Trophoblast cell (in vitro differentiated cells and primary cell): ENCODE measurements at regions not wholly inside any gene's neighbourhood (a gene's known extent, or its start where the extent isn't known, plus 50 kb on each side); places are given as distances from the start of the nearest gene placed in this dataset.

Experiments used
- DNase-seq, 2 donors: peaks; one replicate each; pipeline ENCODE4 v3.0.0-alpha.2; 2016
- H2AFZ ChIP-seq: 2 replicates; pipeline ENCODE4 v1.6.1; 2013; ENCODE audit warnings: low read length, moderate library complexity, mild to moderate bottlenecking; ENCODE audit not compliant: insufficient read depth, poor library complexity
- H2AK5ac ChIP-seq: 2 replicates; pipeline ENCODE4 v1.6.1; 2013; ENCODE audit warnings: mild to moderate bottlenecking, low read length
- H2BK120ac ChIP-seq: 2 replicates; pipeline ENCODE4 v1.6.1; 2013; ENCODE audit warnings: low read length, mild to moderate bottlenecking, moderate library complexity; ENCODE audit not compliant: insufficient read depth, poor library complexity
- H2BK12ac ChIP-seq: 2 replicates; pipeline ENCODE4 v1.6.1; 2013; ENCODE audit warnings: mild to moderate bottlenecking, low read length, moderate library complexity
- H2BK5ac ChIP-seq: 2 replicates; pipeline ENCODE4 v1.6.1; 2013; ENCODE audit warnings: low read length, low read depth, moderate library complexity, mild to moderate bottlenecking; ENCODE audit not compliant: poor library complexity
- H3K14ac ChIP-seq: 2 replicates; pipeline ENCODE4 v1.6.1; 2013; ENCODE audit warnings: mild to moderate bottlenecking, low read length
- H3K18ac ChIP-seq: 2 replicates; pipeline ENCODE4 v1.6.1; 2013; ENCODE audit warnings: mild to moderate bottlenecking, low read length
- H3K23ac ChIP-seq: 2 replicates; pipeline ENCODE4 v1.6.1; 2013; ENCODE audit warnings: low read length
- H3K27ac ChIP-seq: 2 replicates; pipeline ENCODE4 v1.5.1; 2013; ENCODE audit warnings: low read depth, mild to moderate bottlenecking, inconsistent platforms, low read length, moderate library complexity
- H3K27me3 ChIP-seq: 2 replicates; pipeline ENCODE4 v1.6.1; 2013; ENCODE audit warnings: inconsistent platforms, mild to moderate bottlenecking, low read length, moderate library complexity; ENCODE audit not compliant: insufficient read depth
- H3K36me3 ChIP-seq, 2 experiments: 1 replicate in 1 of 2; 2 replicates in 1 of 2; pipeline ENCODE4 v1.6.1; 2013; ENCODE audit warnings: low read length in 2 of 2, mild to moderate bottlenecking in 2 of 2, moderate library complexity in 1 of 2; ENCODE audit not compliant: insufficient read depth in 2 of 2, control insufficient read depth in 1 of 2
- H3K4ac ChIP-seq: 2 replicates; pipeline ENCODE4 v1.6.1; 2013; ENCODE audit warnings: low read depth, mild to moderate bottlenecking, low read length, moderate library complexity
- H3K4me1 ChIP-seq, 2 experiments: 1 replicate in 1 of 2; 2 replicates in 1 of 2; pipeline ENCODE4 v1.6.1; 2013; ENCODE audit warnings: low read length in 2 of 2, mild to moderate bottlenecking in 2 of 2, moderate library complexity in 1 of 2; ENCODE audit not compliant: insufficient read depth in 2 of 2, control insufficient read depth in 1 of 2
- H3K4me2 ChIP-seq: 2 replicates; pipeline ENCODE4 v1.6.1; 2013; ENCODE audit warnings: inconsistent platforms, mild to moderate bottlenecking, low read length, moderate library complexity
- H3K4me3 ChIP-seq: 2 replicates; pipeline ENCODE4 v1.5.1; 2013; ENCODE audit warnings: mild to moderate bottlenecking, low read depth, low read length, inconsistent platforms
- H3K79me1 ChIP-seq: one replicate; pipeline ENCODE4 v1.6.1; 2013; ENCODE audit warnings: low read length
- H3K79me2 ChIP-seq: 2 replicates; pipeline ENCODE4 v1.6.1; 2013; ENCODE audit warnings: low read length, mild to moderate bottlenecking; ENCODE audit not compliant: control insufficient read depth, insufficient read depth, poor library complexity
- H3K9ac ChIP-seq: 2 replicates; pipeline ENCODE4 v1.6.1; 2013; ENCODE audit warnings: mild to moderate bottlenecking, low read length
- H3K9me3 ChIP-seq: 2 replicates; pipeline ENCODE4 v1.6.1; 2013; ENCODE audit warnings: low read depth, mild to moderate bottlenecking, control low read depth, inconsistent platforms, low read length; ENCODE audit not compliant: insufficient read depth
- H4K12ac ChIP-seq: 2 replicates; pipeline ENCODE4 v1.6.1; 2013; ENCODE audit warnings: low read depth, mild to moderate bottlenecking, low read length, moderate library complexity
- H4K8ac ChIP-seq: 2 replicates; pipeline ENCODE4 v1.6.1; 2013; ENCODE audit warnings: low read depth, mild to moderate bottlenecking, low read length, moderate library complexity
- H4K91ac ChIP-seq: one replicate; pipeline ENCODE4 v1.6.1; 2013; ENCODE audit warnings: low read depth, mild to moderate bottlenecking, low read length, moderate library complexity
- WGBS: extraction: QIAGEN DNeasy Blood & Tissue Kit; methylation state at CpG from one replicate; pipeline ENCODE4 v1.1.7; 2013; ENCODE audit warnings: missing lambda C conversion rate; ENCODE audit not compliant: insufficient read length, insufficient coverage; ENCODE audit errors: extremely low coverage; 5-methylcytosine and 5-hydroxymethylcytosine counted together

- no peak overlapping the region for H2BK12ac ChIP-seq
- no peak overlapping the region for H3K4me3 ChIP-seq
- no peaks in the 10 kb centered on the region for H3K36me3 ChIP-seq
- H3K23ac ChIP-seq = no peak overlapping the region
- no peak overlapping the region for H3K18ac ChIP-seq
- no peak overlapping the region for H2BK5ac ChIP-seq
- DNase-seq = no peak
- no peak overlapping the region for H3K4ac ChIP-seq
- H4K8ac ChIP-seq = no peak overlapping the region
- H3K27ac ChIP-seq = no peak overlapping the region
- H3K4me1 ChIP-seq = no peaks in the 10 kb centered on the region
- no peaks in the 10 kb centered on the region for H3K27me3 ChIP-seq
- H2BK120ac ChIP-seq = no peak overlapping the region
- H3K9me3 ChIP-seq = no peaks in the 10 kb centered on the region
- H3K79me1 ChIP-seq = no peaks in the 10 kb centered on the region
- H4K91ac ChIP-seq = no peak overlapping the region
- H3K4me2 ChIP-seq = no peak overlapping the region
- no peak overlapping the region for H2AK5ac ChIP-seq
- no CpG with 5 or more reads among the region's 1 CpG for WGBS
- H3K9ac ChIP-seq = no peak overlapping the region
- H3K79me2 ChIP-seq = no peaks in the 10 kb centered on the region
- no peak overlapping the region for H2AFZ ChIP-seq
- H3K14ac ChIP-seq = no peak overlapping the region
- no peak overlapping the region for H4K12ac ChIP-seq
Observed at GRCh38 chr18:39274535-39274934, 1708.9 kb upstream of the CELF4 start.

- Histone ChIP-seq H3K4me3 (no peak overlapping the region), H2AFZ (no peak overlapping the region), H2BK120ac (no peak overlapping the region), H4K91ac (no peak overlapping the region), H2BK12ac (no peak overlapping the region), H3K4me2 (no peak overlapping the region), H3K23ac (no peak overlapping the region), H3K9ac (no peak overlapping the region), H3K9me3 (no peaks in the 10 kb centered on the region), H2AK5ac (no peak overlapping the region), H3K79me1 (no peaks in the 10 kb centered on the region), H4K8ac (no peak overlapping the region), H2BK5ac (no peak overlapping the region), H3K27ac (no peak overlapping the region), H3K4ac (no peak overlapping the region), H4K12ac (no peak overlapping the region), H3K14ac (no peak overlapping the region), H3K36me3 (no peaks in the 10 kb centered on the region), H3K4me1 (no peaks in the 10 kb centered on the region), H3K18ac (no peak overlapping the region), H3K27me3 (no peaks in the 10 kb centered on the region), H3K79me2 (no peaks in the 10 kb centered on the region)
- WGBS = no CpG with 5 or more reads among the region's 1 CpG
- DNase-seq = no peak
Observed at GRCh38 chr18:39272230-39272629, 1706.6 kb upstream of the CELF4 start.

- Histone ChIP-seq H3K79me2 (no peaks in the 10 kb centered on the region), H3K79me1 (no peaks in the 10 kb centered on the region), H4K91ac (no peak overlapping the region), H3K9ac (no peak overlapping the region), H2BK12ac (no peak overlapping the region), H3K4me1 (no peaks in the 10 kb centered on the region), H2AK5ac (no peak overlapping the region), H3K14ac (no peak overlapping the region), H4K8ac (no peak overlapping the region), H3K4me2 (no peak overlapping the region), H3K4me3 (no peak overlapping the region), H3K27ac (no peak overlapping the region), H2BK120ac (no peak overlapping the region), H2AFZ (no peak overlapping the region), H3K27me3 (no peaks in the 10 kb centered on the region), H3K18ac (no peak overlapping the region), H3K4ac (no peak overlapping the region), H3K36me3 (no peaks in the 10 kb centered on the region), H4K12ac (no peak overlapping the region), H3K9me3 (no peaks in the 10 kb centered on the region), H3K23ac (no peak overlapping the region), H2BK5ac (no peak overlapping the region)
- no peak for DNase-seq
- no CpG with 5 or more reads among the region's 4 CpGs for WGBS
Observed at GRCh38 chr18:39271654-39272053, 1706.1 kb upstream of the CELF4 start.

GRCh38 chr18:39260565-39260964, 1695.0 kb upstream of the CELF4 start:
- H3K9me3 ChIP-seq = no peaks in the 10 kb centered on the region
- no peak overlapping the region for H2AFZ ChIP-seq
- H2BK12ac ChIP-seq = no peak overlapping the region
- H3K27me3 ChIP-seq = no peaks in the 10 kb centered on the region
- no CpG with 5 or more reads among the region's 1 CpG for whole genome bisulfite sequencing
- H3K4me1 ChIP-seq = no peaks in the 10 kb centered on the region
- no peak overlapping the region for H4K12ac ChIP-seq
- H3K4ac ChIP-seq = no peak overlapping the region
- no peak overlapping the region for H3K18ac ChIP-seq
- H2BK120ac ChIP-seq = no peak overlapping the region
- no peak for DNase-seq
- H3K36me3 ChIP-seq = no peaks in the 10 kb centered on the region
- no peaks in the 10 kb centered on the region for H3K79me2 ChIP-seq
- H4K8ac ChIP-seq = no peak overlapping the region
- no peak overlapping the region for H3K14ac ChIP-seq
- no peak overlapping the region for H2BK5ac ChIP-seq
- H3K23ac ChIP-seq = no peak overlapping the region
- H3K4me2 ChIP-seq = no peak overlapping the region
- H3K4me3 ChIP-seq = no peak overlapping the region
- no peaks in the 10 kb centered on the region for H3K79me1 ChIP-seq
- H4K91ac ChIP-seq = no peak overlapping the region
- no peak overlapping the region for H3K27ac ChIP-seq
- H3K9ac ChIP-seq = no peak overlapping the region
- H2AK5ac ChIP-seq = no peak overlapping the region
